DOHH2 (cell line): ENCODE measurements at regions not wholly inside any gene's neighbourhood (a gene's known extent, or its start where the extent isn't known, plus 50 kb on each side); places are given as distances from the start of the nearest gene placed in this dataset.

Experiments
- H3F3A ChIP-seq: fragments of 200-600 bp; sonication (generic), shearing (Covaris generic); 2 replicates; pipeline ENCODE4 v1.6.0; 2016; ENCODE audit warnings: antibody characterized with exemption, mild to moderate bottlenecking; ENCODE audit not compliant: control insufficient read depth, insufficient read depth
- H3K27ac ChIP-seq: fragments of 200-600 bp; sonication (generic); 2 replicates; pipeline ENCODE4 v1.5.1; 2014; ENCODE audit warnings: low read depth, mild to moderate bottlenecking, low read length, moderate library complexity
- H3K27me3 ChIP-seq: fragments of 200-600 bp; sonication (generic); 2 replicates; pipeline ENCODE4 v1.6.1; 2014; ENCODE audit warnings: mild to moderate bottlenecking, low read length, mixed read lengths; ENCODE audit not compliant: control insufficient read depth
- H3K36me3 ChIP-seq: fragments of 200-600 bp; sonication (generic); 2 replicates; pipeline ENCODE4 v1.6.1; 2014; ENCODE audit warnings: mild to moderate bottlenecking, low read length, moderate library complexity, mixed read lengths; ENCODE audit not compliant: control insufficient read depth
- H3K4me1 ChIP-seq: fragments of 200-600 bp; sonication (generic); 2 replicates; pipeline ENCODE4 v1.6.1; 2014; ENCODE audit warnings: mild to moderate bottlenecking, low read length, mixed read lengths; ENCODE audit not compliant: control insufficient read depth
- H3K4me2 ChIP-seq: fragments of 200-600 bp; sonication (generic); 2 replicates; pipeline ENCODE4 v1.6.0; 2014; ENCODE audit warnings: mild to moderate bottlenecking, low read length, moderate library complexity
- H3K4me3 ChIP-seq: fragments of 200-600 bp; sonication (generic); 2 replicates; pipeline ENCODE4 v1.5.1; 2014; ENCODE audit warnings: mild to moderate bottlenecking, low read length, mixed read lengths
- H3K79me2 ChIP-seq: fragments of 200-600 bp; sonication (generic); 2 replicates; pipeline ENCODE4 v1.6.1; 2014; ENCODE audit warnings: mild to moderate bottlenecking, low read length, mixed read lengths; ENCODE audit not compliant: control insufficient read depth
- H3K9me2 ChIP-seq: fragments of 200-600 bp; sonication (generic); replicated peaks from 2 replicates; pipeline ENCODE4 v1.6.1; 2014; ENCODE audit warnings: mild to moderate bottlenecking, low read length, mixed read lengths; ENCODE audit not compliant: control insufficient read depth
- H3K9me3 ChIP-seq: fragments of 200-600 bp; sonication (generic); 2 replicates; pipeline ENCODE4 v1.6.1; 2014; ENCODE audit warnings: antibody characterized with exemption, low read length, mixed read lengths; ENCODE audit not compliant: control insufficient read depth, insufficient read depth
- H4K20me1 ChIP-seq: fragments of 200-600 bp; sonication (generic); 2 replicates; pipeline ENCODE4 v1.6.0; 2014; ENCODE audit warnings: low read depth, mild to moderate bottlenecking, antibody characterized with exemption, low read length, moderate library complexity; ENCODE audit not compliant: control insufficient read depth, insufficient read depth
- EZH2phosphoT487 ChIP-seq: fragments of 200-600 bp; sonication (generic); IDR thresholded peaks from 2 replicates; pipeline ENCODE4 v1.6.1; 2017; ENCODE audit warnings: borderline replicate concordance, mild to moderate bottlenecking, antibody characterized with exemption, low read length, moderate library complexity, mixed read lengths
- TF ChIP-seq, protein P1 (sequence below): fragments of 200-600 bp; sonication (generic); IDR thresholded peaks from one replicate; pipeline ENCODE4 v1.5.1; 2014; ENCODE audit warnings: antibody characterized with exemption, mild to moderate bottlenecking, low read depth, low read length; ENCODE audit not compliant: poor library complexity, severe bottlenecking

DNA sequence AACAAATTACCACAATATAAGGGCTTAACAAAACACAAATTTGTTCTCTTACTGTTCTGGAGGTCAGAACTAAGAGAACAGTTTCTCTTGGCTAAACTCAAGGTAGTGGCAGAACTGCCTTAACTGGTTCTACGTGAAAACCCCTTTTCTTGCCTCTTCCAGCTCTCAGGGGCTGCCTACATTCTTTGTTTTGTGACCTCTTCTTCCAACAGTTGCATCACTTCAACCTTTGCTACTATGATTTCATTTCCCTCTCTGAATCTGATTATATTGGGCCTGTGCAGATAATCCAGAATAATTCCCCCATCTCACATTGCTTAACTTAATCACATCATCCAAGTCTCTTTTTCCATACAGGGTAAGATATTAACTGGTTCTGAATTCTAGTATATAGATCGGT is 624.6 kb downstream of the ZPLD1 start:
- Histone ChIP-seq H3K4me1 (no peaks in the 10 kb centered on the region), H3K36me3 (no peaks in the 10 kb centered on the region), H4K20me1 (no peaks in the 10 kb centered on the region), H3K9me2 (no peaks in the 10 kb centered on the region), H3K9me3 (no peaks in the 10 kb centered on the region), H3K27me3 (no peaks in the 10 kb centered on the region), H3F3A (no peaks in the 10 kb centered on the region), H3K4me3 (no peak overlapping the region), H3K4me2 (no peak overlapping the region), H3K27ac (no peak overlapping the region), H3K79me2 (no peaks in the 10 kb centered on the region)
- TF ChIP-seq EZH2phosphoT487 = no peak
- TF ChIP-seq, protein P1, sequence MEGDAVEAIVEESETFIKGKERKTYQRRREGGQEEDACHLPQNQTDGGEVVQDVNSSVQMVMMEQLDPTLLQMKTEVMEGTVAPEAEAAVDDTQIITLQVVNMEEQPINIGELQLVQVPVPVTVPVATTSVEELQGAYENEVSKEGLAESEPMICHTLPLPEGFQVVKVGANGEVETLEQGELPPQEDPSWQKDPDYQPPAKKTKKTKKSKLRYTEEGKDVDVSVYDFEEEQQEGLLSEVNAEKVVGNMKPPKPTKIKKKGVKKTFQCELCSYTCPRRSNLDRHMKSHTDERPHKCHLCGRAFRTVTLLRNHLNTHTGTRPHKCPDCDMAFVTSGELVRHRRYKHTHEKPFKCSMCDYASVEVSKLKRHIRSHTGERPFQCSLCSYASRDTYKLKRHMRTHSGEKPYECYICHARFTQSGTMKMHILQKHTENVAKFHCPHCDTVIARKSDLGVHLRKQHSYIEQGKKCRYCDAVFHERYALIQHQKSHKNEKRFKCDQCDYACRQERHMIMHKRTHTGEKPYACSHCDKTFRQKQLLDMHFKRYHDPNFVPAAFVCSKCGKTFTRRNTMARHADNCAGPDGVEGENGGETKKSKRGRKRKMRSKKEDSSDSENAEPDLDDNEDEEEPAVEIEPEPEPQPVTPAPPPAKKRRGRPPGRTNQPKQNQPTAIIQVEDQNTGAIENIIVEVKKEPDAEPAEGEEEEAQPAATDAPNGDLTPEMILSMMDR = no peak

DNA sequence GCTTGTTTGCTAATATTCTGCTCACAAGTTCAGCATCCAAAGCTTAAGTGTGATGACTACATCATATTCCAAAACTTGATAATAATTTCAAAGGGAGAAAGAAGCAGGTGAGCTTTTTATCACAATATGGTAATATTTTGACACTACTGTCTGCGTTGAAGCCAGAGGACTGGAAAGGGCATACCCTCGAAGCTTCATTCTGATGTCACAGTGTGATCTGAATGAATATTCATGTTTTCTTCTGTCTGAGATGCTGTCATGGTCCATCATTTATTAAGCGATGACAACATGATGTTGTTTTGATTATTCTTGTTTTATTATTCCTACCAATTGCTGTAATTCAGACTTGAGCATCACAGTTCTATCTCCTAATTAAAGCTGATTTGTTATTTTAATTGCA is 625.4 kb downstream of the ZPLD1 start:
- no peaks in the 10 kb centered on the region for H3K9me3 ChIP-seq
- H3K79me2 ChIP-seq = no peaks in the 10 kb centered on the region
- H3K9me2 ChIP-seq = no peaks in the 10 kb centered on the region
- H4K20me1 ChIP-seq = no peaks in the 10 kb centered on the region
- H3K27me3 ChIP-seq = no peaks in the 10 kb centered on the region
- no peaks in the 10 kb centered on the region for H3F3A ChIP-seq
- H3K4me1 ChIP-seq = no peaks in the 10 kb centered on the region
- TF ChIP-seq, protein P1 = no peak
- no peak for TF ChIP-seq EZH2phosphoT487
- no peak overlapping the region for H3K27ac ChIP-seq
- H3K4me3 ChIP-seq = no peak overlapping the region
- no peak overlapping the region for H3K4me2 ChIP-seq
- no peaks in the 10 kb centered on the region for H3K36me3 ChIP-seq

DNA sequence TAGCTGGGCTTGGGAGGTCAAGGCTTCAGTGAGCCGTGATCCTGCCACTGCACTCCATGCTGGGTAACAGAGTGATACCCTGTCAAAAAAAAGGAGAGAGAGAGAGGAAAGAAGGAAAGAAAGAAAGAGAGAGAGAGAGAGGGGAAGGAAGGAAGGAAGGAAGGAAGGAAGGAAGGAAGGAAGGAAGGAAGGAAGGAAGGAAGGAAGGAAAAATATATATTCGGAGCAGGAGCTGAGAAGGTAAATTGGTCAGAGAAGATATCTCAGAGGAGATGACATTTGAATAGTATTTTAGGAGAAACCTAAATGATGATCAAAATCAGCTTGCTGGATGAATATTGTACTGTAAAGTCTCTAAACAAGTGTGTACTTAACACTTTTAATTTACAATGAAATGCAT is 633.1 kb downstream of the ZPLD1 start:
- Histone ChIP-seq H3K79me2 (no peaks in the 10 kb centered on the region), H3K4me1 (no peaks in the 10 kb centered on the region), H3K9me2 (no peaks in the 10 kb centered on the region), H4K20me1 (no peaks in the 10 kb centered on the region), H3K4me2 (no peak overlapping the region), H3F3A (no peaks in the 10 kb centered on the region), H3K27ac (no peak overlapping the region), H3K27me3 (no peaks in the 10 kb centered on the region), H3K9me3 (no peaks in the 10 kb centered on the region), H3K4me3 (no peak overlapping the region), H3K36me3 (no peaks in the 10 kb centered on the region)
- TF ChIP-seq, protein P1 = no peak
- no peak for TF ChIP-seq EZH2phosphoT487

DNA sequence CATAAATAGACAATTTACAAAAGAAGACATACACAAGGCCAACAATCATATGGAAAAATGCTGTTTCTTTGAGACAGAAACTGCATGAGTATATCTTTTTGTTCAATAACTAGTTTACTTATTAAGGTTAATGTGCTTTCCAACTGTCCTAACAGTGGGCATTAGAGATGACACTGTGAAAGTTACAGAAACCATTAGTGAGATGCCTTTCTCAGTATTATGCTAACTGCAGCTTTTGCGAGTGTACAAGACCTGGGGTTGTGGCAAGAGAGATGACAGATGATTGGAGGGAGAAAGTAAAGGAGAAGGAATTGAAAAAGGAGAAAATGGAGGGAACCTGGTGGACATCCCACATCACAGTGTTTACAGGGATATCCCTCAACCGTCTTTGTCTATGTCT is 640.5 kb downstream of the ZPLD1 start:
- no peaks in the 10 kb centered on the region for H3K79me2 ChIP-seq

More for the DNA sequence above, 640.5 kb downstream of the ZPLD1 start:
- TF ChIP-seq EZH2phosphoT487 = no peak
- TF ChIP-seq, protein P1 = no peak
- H3K4me1 ChIP-seq = no peaks in the 10 kb centered on the region
- no peak overlapping the region for H3K4me3 ChIP-seq
- no peak overlapping the region for H3K27ac ChIP-seq
- H3K4me2 ChIP-seq = no peak overlapping the region
- no peaks in the 10 kb centered on the region for H3F3A ChIP-seq
- H3K9me3 ChIP-seq = no peaks in the 10 kb centered on the region
- H3K36me3 ChIP-seq = no peaks in the 10 kb centered on the region
- no peaks in the 10 kb centered on the region for H3K9me2 ChIP-seq
- no peaks in the 10 kb centered on the region for H3K27me3 ChIP-seq
- H4K20me1 ChIP-seq = no peaks in the 10 kb centered on the region
